GM12878 (cell line): ENCODE measurements at regions not wholly inside any gene's neighbourhood (a gene's known extent, or its start where the extent isn't known, plus 50 kb on each side); places are given as distances from the start of the nearest gene placed in this dataset.

ENCODE experiments used
- ATAC-seq: fragments of 200-7000 bp; cut with Tn5 transposase; 3 replicates; pipeline ENCODE4 v1.9.1; 2020; ENCODE audit warnings: mild to moderate bottlenecking, moderate library complexity
- BruUV-seq: library from RNA; stranded (reverse); fragments of 400-500 nt; replicated peaks from 2 replicates; lab custom pipeline; 2021; lab: Mats Ljungman, UMichigan
- CTCF ChIA-PET: fragments of 300-600 bp; sonication (Branson Sonifier 250); formaldehyde crosslinking; extraction: SDS; loops from one replicate; lab custom pipeline; 2021; ENCODE audit warnings: inconsistent platforms; lab: Yijun Ruan, JAX
- POLR2A ChIA-PET: fragments of 350-600 bp; formaldehyde crosslinking; extraction: SDS; loops from one replicate; lab custom pipeline; 2021; ENCODE audit warnings: inconsistent platforms; lab: Charles Lee
- RAD21 ChIA-PET: fragments of 300-600 bp; sonication (Branson Sonifier 250); formaldehyde crosslinking; loops from one replicate; lab custom pipeline; 2023; ENCODE audit warnings: antibody characterized with exemption; ENCODE audit not compliant: unreplicated experiment; lab: Charles Lee
- SMC1A ChIA-PET: fragments of 300-600 bp; sonication (Branson Sonifier 250); formaldehyde crosslinking; loops from one replicate; lab custom pipeline; 2023; ENCODE audit not compliant: unreplicated experiment, uncharacterized antibody; lab: Charles Lee
- DNase-seq: peaks from one replicate; pipeline ENCODE4 v3.0.0-alpha.2; 2011; ENCODE audit warnings: low read depth, low spot score
- FAIRE-seq: peaks from 3 replicates; lab custom pipeline; 2011; peaks lifted over from hg19 to GRCh38; lab: Jason Lieb, UNC
- H2AFZ ChIP-seq: 2 replicates; pipeline ENCODE4 v1.6.0; 2011; ENCODE audit warnings: low read depth, low read length, control low read depth; ENCODE audit not compliant: control insufficient read depth
- H3K27ac ChIP-seq: 2 replicates; pipeline ENCODE4 v1.5.1; 2011; ENCODE audit warnings: control low read depth; ENCODE audit not compliant: control insufficient read depth, insufficient read depth
- H3K27me3 ChIP-seq, 2 experiments: replicated peaks in 1 of 2; 2 replicates each; pipeline versions ENCODE4 v1.6.0 to v1.6.1; 2011; ENCODE audit warnings: low read length in 1 of 2; ENCODE audit not compliant: control insufficient read depth in 2 of 2, insufficient read depth in 2 of 2
- H3K36me3 ChIP-seq, 2 experiments: 2 replicates each; pipeline ENCODE4 v1.5.1; 2011; ENCODE audit warnings: low read length in 1 of 2; ENCODE audit not compliant: control insufficient read depth in 2 of 2, insufficient read depth in 2 of 2
- H3K4me1 ChIP-seq: 2 replicates; pipeline ENCODE4 v1.6.1; 2011; ENCODE audit warnings: mild to moderate bottlenecking, low read length, moderate library complexity, mixed read lengths; ENCODE audit not compliant: control insufficient read depth, insufficient read depth
- H3K4me2 ChIP-seq: 2 replicates; pipeline ENCODE4 v1.6.0; 2011; ENCODE audit warnings: control low read depth; ENCODE audit not compliant: control insufficient read depth, insufficient read depth
- H3K4me3 ChIP-seq: fragments of 200-600 bp; sonication (generic); 2 replicates; pipeline ENCODE4 v1.5.1; 2016
- H3K79me2 ChIP-seq: 2 replicates; pipeline ENCODE4 v1.6.0; 2011; ENCODE audit warnings: low read length; ENCODE audit not compliant: control insufficient read depth, insufficient read depth
- H3K9ac ChIP-seq: 2 replicates; pipeline ENCODE4 v1.8.0; 2011; ENCODE audit warnings: low read length, control low read depth, mixed read lengths; ENCODE audit not compliant: control insufficient read depth, insufficient read depth
- H3K9me3 ChIP-seq: replicated peaks from 3 replicates; pipeline ENCODE4 v1.5.1; 2011; ENCODE audit warnings: mild to moderate bottlenecking, low read length; ENCODE audit not compliant: control insufficient read depth, insufficient read depth
- H4K20me1 ChIP-seq: 2 replicates; pipeline ENCODE4 v1.6.0; 2011; ENCODE audit not compliant: control insufficient read depth, insufficient read depth
- CHD4 ChIP-seq: fragments of 200-600 bp; sonication (generic); IDR thresholded peaks from 2 replicates; pipeline ENCODE4 v1.6.1; 2016; ENCODE audit warnings: mild to moderate bottlenecking
- KDM1A ChIP-seq: fragments of 200-600 bp; sonication (generic); IDR thresholded peaks from 2 replicates; pipeline ENCODE4 v1.6.1; 2016; ENCODE audit warnings: borderline replicate concordance
- KLF5 ChIP-seq: fragments of 450-650 bp; IDR thresholded peaks from 2 replicates; pipeline ENCODE4 v1.6.1; 2014; ENCODE audit warnings: mild to moderate bottlenecking; ENCODE audit not compliant: partially characterized antibody
- RBBP5 ChIP-seq: fragments of 200-600 bp; sonication (generic); conservative IDR thresholded peaks from 2 replicates; pipeline ENCODE4 v1.6.1; 2016
- TCF12 ChIP-seq: IDR thresholded peaks from 2 replicates; pipeline ENCODE4 v1.6.1; 2011; ENCODE audit warnings: low read depth, mild to moderate bottlenecking, low read length
- WGBS: methylation state at CpG from one replicate; pipeline ENCODE4 v1.1.6; 2016; ENCODE audit warnings: low lambda C conversion rate; ENCODE audit not compliant: insufficient replicate concordance, insufficient coverage; ENCODE audit errors: missing lambda C conversion rate; 5-methylcytosine and 5-hydroxymethylcytosine counted together
- in situ Hi-C: fragments of 300-500 bp; cut with MboI; formaldehyde crosslinking; loops from 9 replicates; pipeline ENCODE4 v1.14.3; 2018; ENCODE audit warnings: mixed read lengths
- intact Hi-C: fragments of 100-400 bp; cut with micrococcal nuclease; formaldehyde crosslinking; loops from one replicate; pipeline ENCODE4 v1.14.2; 2022; ENCODE audit not compliant: unreplicated experiment
- TF ChIP-seq, protein P1 (sequence below): fragments of 450-650 bp; IDR thresholded peaks from 2 replicates; pipeline ENCODE4 v1.6.1; 2017; ENCODE audit warnings: mild to moderate bottlenecking, low read depth, inconsistent platforms; ENCODE audit not compliant: poor library complexity, severe bottlenecking
- TF ChIP-seq, protein P2 (sequence below): fragments of 450-650 bp; IDR thresholded peaks from 2 replicates; pipeline ENCODE4 v1.6.1; 2017; ENCODE audit warnings: mild to moderate bottlenecking, moderate library complexity
- TF ChIP-seq, protein P3 (sequence below), 3 experiments: IDR thresholded peaks in 2 of 3; conservative IDR thresholded peaks in 1 of 3; 2 replicates each; pipeline ENCODE4 v1.5.1; 2011; ENCODE audit warnings: low read depth in 3 of 3, low read length in 3 of 3, mild to moderate bottlenecking in 3 of 3, control low read depth in 2 of 3, moderate library complexity in 2 of 3, inconsistent platforms in 1 of 3, mixed read lengths in 1 of 3; ENCODE audit not compliant: control insufficient read depth in 2 of 3, insufficient read depth in 1 of 3; ENCODE audit errors: extremely low read depth in 1 of 3

DNA sequence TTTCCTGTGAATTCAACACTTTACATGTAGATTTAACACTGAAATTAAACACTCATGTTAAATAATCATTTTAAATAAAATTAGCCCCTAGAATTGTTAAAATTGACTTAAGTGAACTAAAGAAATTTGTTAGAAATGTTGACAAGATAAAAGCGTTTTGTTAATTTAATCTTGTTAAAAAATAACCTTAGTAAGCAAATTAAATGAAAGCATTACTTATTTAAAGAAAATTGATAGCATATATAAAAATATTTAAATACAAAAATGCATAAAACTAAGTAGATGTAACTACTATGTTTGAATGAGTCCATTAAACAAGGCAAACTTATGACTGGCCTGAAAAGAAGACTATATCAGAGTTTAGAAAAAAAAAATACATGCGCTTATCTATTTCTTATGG lies 99.0 kb upstream of the TRPC4 start:
- Histone ChIP-seq H3K9me3 (no peaks in the 10 kb centered on the region), H3K27ac (no peak overlapping the region), H3K4me2 (no peak overlapping the region), H3K9ac (no peak overlapping the region), H4K20me1 (no peaks in the 10 kb centered on the region), H2AFZ (no peak overlapping the region), H3K36me3 (no peaks in the 10 kb centered on the region)
- ChIA-PET RAD21 (no interaction called here), CTCF (interaction anchor here (0.6 kb wide), 1 partner anchor 14 kb away, joined by 3 read pairs; no protein-coding TSS in a partner anchor)
- in situ Hi-C loops: no loop called here
- ATAC-seq (no peak), FAIRE-seq (no peak)
- TF ChIP-seq RBBP5: no peak
- TF ChIP-seq, all 136 proteins: peak for 0
- no peak for DNase-seq
- no TSS peak for BruUV-seq
- intact Hi-C loops: no loop called here
- Histone ChIP-seq H3K79me2 (no peaks in the 10 kb centered on the region), H3K4me1 (no peaks in the 10 kb centered on the region), H3K27me3 (no peaks in the 10 kb centered on the region), H3K4me3 (no peak overlapping the region)
- SMC1A ChIA-PET: interaction anchor here (0.6 kb wide), 1 partner anchor 1884 kb away, joined by 3 read pairs; no protein-coding TSS in a partner anchor
- WGBS: 26% methylated on average over 2 of the region's 2 CpGs
- POLR2A ChIA-PET: no interaction called here

DNA sequence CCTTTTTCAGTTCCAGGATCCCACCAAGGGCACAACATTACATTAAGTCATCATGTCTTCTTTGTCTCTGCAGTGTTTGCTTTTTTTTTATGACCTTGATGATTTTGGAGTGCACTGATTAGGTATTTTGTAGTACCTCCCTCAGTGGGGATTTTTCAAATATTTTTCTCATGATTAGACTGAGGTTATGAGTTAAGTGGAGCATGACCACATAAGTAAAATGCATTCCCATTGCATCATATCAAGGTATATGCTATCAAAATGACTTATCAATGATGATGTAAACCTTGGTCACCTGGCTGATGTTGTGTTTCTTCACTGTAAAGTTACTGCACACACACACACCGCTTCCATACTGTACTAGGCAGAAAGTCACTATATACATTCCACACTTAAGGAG lies 96.7 kb upstream of the TRPC4 start:
- no peak for FAIRE-seq
- no peak for ATAC-seq
- CTCF ChIA-PET: no interaction called here
- in situ Hi-C loops: no loop called here
- intact Hi-C loops: no loop called here
- H3K9ac ChIP-seq: no peak overlapping the region
- no peaks in the 10 kb centered on the region for H4K20me1 ChIP-seq
- SMC1A ChIA-PET: no interaction called here
- DNase-seq: no peak
- H3K9me3 ChIP-seq: no peaks in the 10 kb centered on the region
- H3K4me3 ChIP-seq: no peak overlapping the region
- H3K79me2 ChIP-seq: no peaks in the 10 kb centered on the region
- RAD21 ChIA-PET: no interaction called here
- H3K4me1 ChIP-seq: no peaks in the 10 kb centered on the region
- 61% methylated on average over 1 of the region's 1 CpG for WGBS
- POLR2A ChIA-PET: no interaction called here
- no peak overlapping the region for H3K4me2 ChIP-seq
- H3K27ac ChIP-seq: no peak overlapping the region
- H2AFZ ChIP-seq: no peak overlapping the region
- no TSS peak for BruUV-seq
- no peaks in the 10 kb centered on the region for H3K27me3 ChIP-seq
- no peaks in the 10 kb centered on the region for H3K36me3 ChIP-seq
- TF ChIP-seq, protein P1, sequence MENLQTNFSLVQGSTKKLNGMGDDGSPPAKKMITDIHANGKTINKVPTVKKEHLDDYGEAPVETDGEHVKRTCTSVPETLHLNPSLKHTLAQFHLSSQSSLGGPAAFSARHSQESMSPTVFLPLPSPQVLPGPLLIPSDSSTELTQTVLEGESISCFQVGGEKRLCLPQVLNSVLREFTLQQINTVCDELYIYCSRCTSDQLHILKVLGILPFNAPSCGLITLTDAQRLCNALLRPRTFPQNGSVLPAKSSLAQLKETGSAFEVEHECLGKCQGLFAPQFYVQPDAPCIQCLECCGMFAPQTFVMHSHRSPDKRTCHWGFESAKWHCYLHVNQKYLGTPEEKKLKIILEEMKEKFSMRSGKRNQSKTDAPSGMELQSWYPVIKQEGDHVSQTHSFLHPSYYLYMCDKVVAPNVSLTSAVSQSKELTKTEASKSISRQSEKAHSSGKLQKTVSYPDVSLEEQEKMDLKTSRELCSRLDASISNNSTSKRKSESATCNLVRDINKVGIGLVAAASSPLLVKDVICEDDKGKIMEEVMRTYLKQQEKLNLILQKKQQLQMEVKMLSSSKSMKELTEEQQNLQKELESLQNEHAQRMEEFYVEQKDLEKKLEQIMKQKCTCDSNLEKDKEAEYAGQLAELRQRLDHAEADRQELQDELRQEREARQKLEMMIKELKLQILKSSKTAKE: no peak
- no peak for TF ChIP-seq TCF12
- no peak for TF ChIP-seq KLF5
- TF ChIP-seq, protein P2, sequence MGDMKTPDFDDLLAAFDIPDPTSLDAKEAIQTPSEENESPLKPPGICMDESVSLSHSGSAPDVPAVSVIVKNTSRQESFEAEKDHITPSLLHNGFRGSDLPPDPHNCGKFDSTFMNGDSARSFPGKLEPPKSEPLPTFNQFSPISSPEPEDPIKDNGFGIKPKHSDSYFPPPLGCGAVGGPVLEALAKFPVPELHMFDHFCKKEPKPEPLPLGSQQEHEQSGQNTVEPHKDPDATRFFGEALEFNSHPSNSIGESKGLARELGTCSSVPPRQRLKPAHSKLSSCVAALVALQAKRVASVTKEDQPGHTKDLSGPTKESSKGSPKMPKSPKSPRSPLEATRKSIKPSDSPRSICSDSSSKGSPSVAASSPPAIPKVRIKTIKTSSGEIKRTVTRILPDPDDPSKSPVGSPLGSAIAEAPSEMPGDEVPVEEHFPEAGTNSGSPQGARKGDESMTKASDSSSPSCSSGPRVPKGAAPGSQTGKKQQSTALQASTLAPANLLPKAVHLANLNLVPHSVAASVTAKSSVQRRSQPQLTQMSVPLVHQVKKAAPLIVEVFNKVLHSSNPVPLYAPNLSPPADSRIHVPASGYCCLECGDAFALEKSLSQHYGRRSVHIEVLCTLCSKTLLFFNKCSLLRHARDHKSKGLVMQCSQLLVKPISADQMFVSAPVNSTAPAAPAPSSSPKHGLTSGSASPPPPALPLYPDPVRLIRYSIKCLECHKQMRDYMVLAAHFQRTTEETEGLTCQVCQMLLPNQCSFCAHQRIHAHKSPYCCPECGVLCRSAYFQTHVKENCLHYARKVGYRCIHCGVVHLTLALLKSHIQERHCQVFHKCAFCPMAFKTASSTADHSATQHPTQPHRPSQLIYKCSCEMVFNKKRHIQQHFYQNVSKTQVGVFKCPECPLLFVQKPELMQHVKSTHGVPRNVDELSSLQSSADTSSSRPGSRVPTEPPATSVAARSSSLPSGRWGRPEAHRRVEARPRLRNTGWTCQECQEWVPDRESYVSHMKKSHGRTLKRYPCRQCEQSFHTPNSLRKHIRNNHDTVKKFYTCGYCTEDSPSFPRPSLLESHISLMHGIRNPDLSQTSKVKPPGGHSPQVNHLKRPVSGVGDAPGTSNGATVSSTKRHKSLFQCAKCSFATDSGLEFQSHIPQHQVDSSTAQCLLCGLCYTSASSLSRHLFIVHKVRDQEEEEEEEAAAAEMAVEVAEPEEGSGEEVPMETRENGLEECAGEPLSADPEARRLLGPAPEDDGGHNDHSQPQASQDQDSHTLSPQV: no peak
- TF ChIP-seq CHD4: no peak
- TF ChIP-seq, protein P3, sequence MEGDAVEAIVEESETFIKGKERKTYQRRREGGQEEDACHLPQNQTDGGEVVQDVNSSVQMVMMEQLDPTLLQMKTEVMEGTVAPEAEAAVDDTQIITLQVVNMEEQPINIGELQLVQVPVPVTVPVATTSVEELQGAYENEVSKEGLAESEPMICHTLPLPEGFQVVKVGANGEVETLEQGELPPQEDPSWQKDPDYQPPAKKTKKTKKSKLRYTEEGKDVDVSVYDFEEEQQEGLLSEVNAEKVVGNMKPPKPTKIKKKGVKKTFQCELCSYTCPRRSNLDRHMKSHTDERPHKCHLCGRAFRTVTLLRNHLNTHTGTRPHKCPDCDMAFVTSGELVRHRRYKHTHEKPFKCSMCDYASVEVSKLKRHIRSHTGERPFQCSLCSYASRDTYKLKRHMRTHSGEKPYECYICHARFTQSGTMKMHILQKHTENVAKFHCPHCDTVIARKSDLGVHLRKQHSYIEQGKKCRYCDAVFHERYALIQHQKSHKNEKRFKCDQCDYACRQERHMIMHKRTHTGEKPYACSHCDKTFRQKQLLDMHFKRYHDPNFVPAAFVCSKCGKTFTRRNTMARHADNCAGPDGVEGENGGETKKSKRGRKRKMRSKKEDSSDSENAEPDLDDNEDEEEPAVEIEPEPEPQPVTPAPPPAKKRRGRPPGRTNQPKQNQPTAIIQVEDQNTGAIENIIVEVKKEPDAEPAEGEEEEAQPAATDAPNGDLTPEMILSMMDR (IDR thresholded peaks at IDR 0.05 in 2 of 3, conservative IDR thresholded peaks at IDR 0.05 in 1 of 3; ENCODE audit: control insufficient read depth in 2 of 3, extremely low read depth in 1 of 3, insufficient read depth in 1 of 3, low read depth in 3 of 3, low read length in 3 of 3): no peak
- TF ChIP-seq KDM1A: no peak
